Activated CD4-positive, alpha-beta T cell treated with anti-CD3 and anti-CD28 coated beads for 4 hours (primary cell): ENCODE measurements at regions not wholly inside any gene's neighbourhood (a gene's known extent, or its start where the extent isn't known, plus 50 kb on each side); places are given as distances from the start of the nearest gene placed in this dataset.

ENCODE experiments used
- DNase-seq, 2 donors: peaks; one replicate each; pipeline ENCODE4 v3.0.0-alpha.2; 2020

DNA sequence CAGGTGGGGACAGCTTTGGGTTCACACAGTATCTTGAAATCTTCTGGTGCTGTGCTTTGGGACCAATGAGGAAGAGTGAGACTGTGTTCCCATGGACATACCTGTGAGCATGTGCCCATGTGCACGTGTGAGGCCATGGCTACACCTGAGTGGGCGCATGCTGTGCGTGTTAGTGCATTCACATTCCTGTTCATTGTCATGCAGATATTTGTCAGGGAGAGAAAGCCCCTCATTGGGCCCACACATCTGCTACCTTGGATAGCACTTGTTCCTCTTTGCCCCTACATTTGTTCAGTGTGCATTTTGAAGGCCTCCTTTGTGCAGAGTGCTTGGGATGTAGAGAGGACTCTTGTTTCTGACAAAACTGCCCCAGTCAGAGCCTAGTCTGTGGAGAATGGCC is 154.3 kb upstream of the E2F8 start:
- DNase-seq, result no peak

DNA sequence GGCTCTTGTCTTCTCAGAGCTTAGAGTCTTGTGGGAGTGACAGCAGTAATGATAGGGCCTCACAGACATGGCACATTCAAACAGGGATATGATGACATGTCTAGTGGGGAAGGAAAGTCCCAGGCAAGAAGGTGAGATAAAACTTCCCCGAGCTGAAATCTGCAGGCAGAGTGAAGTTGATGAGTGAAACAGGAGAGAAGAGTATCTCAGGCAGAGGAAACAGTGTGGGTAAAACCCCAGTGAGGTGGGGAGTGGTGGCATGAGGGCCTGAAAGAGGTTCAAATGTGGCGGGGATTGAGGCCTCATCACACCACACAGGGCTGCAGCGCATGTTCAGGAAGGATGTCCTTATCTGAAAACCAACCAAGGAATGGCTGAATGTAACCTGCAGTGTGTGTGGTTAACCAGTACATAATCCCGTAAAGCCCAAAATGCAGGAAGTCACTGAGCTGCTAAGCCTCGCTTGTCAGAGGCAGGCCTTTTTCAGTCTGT is 153.8 kb upstream of the E2F8 start:
- DNase-seq, result no peak

GRCh38 chr11:19393941-19394340 is 153.2 kb upstream of the E2F8 start:
- no peak for DNase-seq

DNA sequence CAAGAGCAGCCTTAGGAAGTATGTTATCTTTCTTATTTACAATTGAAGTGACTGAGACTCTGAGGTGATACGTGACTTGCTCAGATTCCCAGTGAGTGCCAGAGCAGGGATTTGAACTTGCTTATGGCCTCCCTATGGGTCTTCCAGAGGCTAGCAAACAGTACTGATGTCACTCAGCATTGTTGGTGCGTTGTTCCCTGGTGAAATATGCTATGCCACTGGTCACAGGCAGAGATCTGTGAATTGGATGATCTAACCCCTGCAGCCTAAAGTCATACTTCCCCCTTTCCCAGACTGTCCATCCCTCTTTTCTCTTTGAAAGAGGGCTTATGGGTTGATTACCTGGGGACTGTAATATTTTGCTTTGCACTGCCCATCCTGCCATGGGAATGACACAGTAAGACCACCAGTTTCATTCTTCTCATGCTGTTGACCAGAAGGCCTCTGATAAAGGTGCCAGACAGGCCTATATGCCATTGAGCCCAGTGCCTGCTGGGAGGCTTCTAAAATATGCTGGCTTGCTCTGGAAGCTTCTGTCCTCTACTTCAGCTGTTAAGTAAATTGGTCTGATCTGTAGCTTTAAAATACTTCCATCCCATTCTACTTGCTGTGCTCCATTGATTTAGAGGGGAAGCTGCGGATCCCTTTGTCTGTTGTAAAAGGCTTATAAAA is 152.2 kb upstream of the E2F8 start:
- DNase-seq, result no peak

GRCh38 chr11:19392321-19392720 is 151.6 kb upstream of the E2F8 start:
- no peak for DNase-seq

DNA sequence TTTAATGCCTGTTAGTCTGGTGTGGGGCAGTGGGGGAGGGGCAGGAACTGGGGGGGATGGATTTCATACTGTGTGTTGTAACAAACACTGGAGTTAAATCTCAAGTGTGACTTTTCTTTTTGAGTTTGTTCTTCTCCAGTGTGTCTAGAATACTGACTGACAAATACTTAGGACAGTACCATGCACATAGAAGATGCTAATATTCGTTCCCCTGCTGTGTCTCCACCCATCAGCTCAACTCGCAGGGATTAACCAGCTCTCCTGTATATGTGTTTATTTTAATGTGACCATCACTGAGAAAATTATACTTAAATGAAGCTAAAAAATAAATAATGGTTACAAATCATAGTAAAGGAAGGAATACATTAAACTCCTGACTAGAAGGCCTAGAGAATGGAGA is 150.9 kb upstream of the E2F8 start:
- DNase-seq, result no peak

DNA sequence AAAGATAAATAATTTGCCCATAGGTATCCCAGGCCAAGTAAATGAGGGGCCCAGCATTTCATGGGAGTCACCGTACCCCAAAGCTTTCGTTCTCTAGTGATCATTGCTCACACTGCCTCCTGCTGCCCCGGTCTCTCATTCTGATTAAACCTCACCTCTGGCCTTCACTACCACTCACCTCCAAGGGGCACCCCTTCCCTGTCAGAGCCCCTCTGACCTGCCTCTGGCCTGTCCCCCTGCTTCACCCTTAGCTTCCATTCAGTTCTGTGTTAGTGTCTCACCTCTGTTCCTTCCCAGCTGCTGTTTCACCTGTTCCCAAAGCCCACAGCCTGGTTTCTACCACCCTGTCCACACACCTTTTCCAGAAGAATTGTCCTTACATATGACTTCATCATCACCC is 150.3 kb upstream of the E2F8 start:
- no peak for DNase-seq

DNA sequence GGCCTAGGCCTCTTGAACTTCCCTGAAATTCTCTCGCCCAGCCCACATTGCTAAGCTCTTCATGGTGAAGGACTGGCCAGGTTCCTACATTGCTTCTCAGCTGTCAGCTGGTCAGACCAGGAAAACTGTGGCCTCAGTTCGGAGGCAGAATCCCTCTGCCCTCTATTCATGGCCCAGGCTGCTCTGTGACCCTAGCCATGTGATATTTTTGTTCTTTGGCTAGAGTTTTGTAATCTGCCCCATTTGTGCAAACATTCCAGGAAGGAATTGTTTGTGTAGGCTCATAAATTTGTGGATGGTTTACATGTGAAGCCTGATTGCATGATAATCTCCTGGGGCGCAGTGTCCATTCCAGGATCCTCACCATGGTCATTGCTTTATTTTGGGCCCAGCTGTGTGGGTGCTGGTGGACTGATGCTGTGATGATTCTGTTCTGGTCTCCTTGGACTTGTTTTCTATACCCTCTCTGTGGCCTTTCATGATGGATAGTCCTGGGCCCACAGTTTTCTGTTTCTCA is 149.1 kb upstream of the E2F8 start:
- no peak for DNase-seq

DNA sequence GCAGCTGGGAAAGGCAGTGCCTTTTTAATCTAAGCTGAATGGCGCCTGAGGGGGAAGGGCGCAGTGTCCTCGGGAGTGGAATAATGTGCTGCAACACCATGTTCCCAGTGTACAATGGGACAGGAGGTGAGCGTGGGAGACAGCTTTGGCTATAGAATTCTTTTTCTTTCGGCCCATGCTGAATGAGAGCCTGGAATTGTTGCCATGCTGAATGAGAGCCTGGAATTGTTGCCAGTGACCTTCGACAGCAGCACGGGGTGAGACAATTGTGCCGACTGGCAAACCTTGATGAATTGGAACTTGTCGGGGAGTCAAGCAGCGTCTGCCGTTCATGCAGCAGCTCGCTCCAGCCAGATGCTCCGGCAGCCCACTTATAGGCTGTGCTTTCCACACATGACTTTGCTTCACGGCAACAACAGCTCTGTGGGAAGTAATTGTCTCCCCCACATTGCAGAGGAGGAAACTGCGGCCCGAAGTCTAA is 141.4 kb upstream of the E2F8 start:
- DNase-seq, result no peak

DNA sequence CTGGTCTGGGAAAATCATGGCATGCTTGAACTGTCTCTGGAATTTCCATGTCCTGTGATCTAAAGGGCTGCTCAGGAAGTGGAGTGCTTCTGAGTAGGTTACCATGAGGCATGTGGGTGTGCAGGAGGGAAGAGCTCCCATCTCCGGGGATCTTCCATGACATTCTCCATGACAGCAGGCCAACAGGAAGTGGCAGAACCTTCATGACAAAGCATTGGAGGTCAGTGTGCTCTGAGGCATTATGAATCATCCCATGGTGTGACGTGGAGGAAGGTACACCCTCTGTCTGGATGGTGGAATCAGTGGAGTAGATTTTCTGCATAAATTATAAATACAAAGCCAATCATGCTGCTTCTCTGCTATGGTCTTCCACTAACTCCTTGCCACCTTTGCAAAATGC is 139.6 kb upstream of the E2F8 start:
- no peak for DNase-seq

GRCh38 chr11:19379465-19379864 is 138.7 kb upstream of the E2F8 start:
- DNase-seq, result no peak

DNA sequence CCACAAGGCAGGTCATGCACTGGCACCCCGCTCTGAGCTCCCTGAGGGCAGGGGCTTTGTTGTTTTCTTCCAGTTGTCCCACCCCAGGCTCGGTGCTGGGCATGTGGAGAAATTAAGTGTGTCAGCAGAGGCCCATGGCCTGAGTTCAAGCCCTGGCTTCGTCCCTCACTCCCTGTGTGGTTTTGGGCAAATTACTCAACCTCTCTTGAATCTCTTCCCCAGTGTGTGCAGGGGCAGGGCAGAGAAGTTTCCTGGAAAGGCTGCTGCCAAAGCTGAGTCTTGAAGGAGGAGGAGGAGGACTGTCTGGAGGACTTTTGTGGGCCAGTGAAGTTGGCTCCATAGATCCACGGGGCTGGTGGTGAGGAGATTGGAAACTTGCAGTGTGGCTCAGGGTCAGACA is 138.1 kb upstream of the E2F8 start:
- DNase-seq, result no peak

- no peak for DNase-seq
Observed at GRCh38 chr11:19377881-19378280, 137.1 kb upstream of the E2F8 start.

- no peak for DNase-seq
Observed at GRCh38 chr11:19375440-19375839, 134.7 kb upstream of the E2F8 start.

- no peak for DNase-seq
Observed at GRCh38 chr11:19374151-19374569, 133.4 kb upstream of the E2F8 start.

DNA sequence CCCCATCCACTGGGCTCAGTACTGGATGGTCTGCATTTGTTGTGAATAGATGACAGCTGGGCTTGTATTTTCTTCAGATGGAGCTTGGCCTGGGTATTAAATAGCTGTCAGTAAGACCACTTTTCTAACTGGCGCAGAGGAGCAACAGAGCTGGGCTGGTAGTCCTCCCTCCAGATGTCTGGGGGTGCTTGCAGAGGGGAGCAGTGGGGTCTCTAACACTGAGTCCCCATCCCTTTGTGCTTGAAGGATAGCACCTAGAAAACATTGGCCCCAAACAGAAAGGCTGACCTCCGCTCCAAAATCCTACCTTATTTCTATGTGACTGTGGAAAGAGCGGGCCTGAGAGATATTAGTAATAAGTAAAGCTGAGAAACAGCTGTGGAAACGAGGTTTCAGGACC is 131.6 kb upstream of the E2F8 start:
- no peak for DNase-seq

DNA sequence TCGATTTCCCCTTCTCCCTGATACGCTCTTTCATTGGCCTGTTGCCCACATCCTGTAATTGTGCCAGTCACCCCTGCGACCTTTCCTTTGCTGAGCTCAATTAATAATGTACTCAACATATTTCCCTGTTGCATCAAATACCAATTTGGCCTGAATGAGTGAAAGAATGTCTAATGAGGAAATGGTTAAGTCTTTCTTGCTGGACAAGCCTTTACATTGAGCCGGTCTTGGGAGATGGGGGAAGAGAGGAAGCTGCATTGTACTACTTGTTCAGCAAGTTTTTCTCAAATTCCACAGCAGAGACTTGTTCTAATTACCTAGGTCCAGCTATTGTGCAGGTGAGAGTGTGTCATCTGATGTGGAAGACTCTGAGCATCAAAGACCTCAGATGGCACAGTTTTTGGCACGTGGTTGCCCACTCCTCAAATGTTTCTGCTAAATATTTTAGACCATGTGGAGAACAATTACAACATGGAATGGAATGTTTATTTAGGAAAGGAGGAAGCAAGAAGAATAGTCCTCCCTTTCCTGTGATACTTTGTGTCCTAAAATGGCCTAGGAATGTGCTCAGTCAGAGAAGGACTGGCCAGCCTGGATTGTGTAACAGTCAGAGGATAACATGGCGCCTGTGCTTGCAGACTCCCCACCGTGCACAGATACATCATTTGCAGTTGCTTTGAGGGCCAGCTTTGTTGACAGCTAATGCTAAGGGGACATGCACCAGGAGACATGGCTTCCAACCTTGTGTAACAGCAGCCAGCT is 129.5 kb upstream of the E2F8 start:
- DNase-seq, result no peak

DNA sequence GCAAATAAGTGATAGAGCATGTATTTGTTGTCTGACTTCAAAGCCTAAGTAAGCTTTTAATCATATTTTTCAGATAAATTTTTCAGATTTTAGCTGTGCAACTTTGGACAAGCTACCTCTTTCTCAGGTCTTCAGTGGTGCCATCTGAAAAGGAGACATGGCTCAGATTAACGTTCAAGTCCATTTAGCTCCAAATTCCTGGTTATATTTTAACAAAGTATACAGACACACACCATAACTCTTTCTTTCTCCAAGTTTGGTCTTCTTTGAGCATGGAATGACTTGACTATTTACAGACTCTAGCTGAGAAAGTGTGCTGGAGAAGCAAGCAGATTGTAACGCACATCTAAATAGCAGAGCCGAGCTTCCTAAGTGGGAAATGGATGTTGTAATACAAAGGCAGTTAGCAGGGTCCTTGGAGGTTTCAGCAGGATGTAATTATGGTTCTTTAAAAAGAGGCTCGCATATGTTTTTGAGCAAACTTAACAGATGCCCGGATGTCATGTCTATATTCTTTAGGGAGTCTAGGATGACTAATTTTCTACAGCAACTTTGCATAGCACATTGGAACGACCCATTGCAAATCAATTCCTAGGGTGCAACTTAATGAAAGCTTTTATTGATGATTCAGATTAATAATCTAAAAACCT is 128.1 kb upstream of the E2F8 start:
- no peak for DNase-seq

- no peak for DNase-seq
Observed at GRCh38 chr11:19366992-19367709, 126.4 kb upstream of the E2F8 start.

DNA sequence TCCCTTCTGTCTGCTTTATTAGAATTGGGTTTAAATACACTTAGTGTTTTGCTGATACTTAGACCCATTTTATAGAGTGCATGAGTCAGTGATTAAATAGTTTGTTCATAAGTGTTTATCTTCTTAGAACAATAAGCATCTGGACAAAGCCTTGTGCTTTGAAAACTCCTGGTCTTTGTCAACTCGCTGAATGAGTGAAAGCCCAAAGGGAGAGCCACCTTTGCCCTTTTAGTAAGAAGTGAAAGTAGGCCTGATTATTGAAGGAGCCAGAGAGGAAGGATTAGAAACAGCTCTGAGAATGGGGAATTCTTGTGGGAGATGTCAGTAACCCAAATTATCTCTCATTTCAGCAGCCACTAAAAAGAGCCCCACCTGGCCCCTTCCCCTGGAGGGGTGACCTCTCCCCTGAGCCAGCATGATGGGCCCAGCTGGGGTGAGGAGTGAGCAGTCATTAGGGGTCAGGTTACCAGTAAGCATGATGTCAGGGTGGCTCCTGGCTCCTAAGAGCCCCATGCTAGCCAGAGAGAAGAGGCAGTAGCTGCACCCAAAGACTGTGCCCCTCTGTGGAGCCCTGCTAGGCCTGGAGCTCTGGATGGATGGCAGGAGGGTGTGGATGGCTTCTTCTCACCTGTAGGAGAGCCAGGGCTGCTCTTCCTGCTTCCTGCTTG is 125.1 kb upstream of the E2F8 start:
- DNase-seq, result no peak

GRCh38 chr11:19359221-19360000 is 118.7 kb upstream of the E2F8 start:
- no peak for DNase-seq

DNA sequence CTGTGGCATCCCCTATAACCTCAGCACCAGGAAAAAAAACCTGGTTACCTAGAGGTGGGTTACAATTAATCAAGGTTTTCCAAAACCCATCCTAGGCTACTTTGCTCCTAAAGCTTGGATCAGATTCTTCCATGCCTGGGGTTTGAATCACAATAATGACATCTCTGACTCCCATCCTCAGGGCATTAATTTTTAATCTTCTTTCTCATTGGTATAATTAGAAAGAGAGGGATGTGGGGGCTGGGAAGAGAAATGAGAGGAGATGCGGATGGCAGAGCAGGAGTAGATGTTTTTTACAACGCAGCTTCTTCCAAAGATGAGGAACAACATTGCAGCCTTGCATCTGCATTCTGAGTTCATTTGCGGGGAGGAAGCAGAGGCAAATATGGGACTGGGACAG is 117.2 kb upstream of the E2F8 start:
- no peak for DNase-seq
